ENCODE measurements at regions not wholly inside any gene's neighbourhood (a gene's known extent, or its start where the extent isn't known, plus 50 kb on each side); places are given as distances from the start of the nearest gene placed in this dataset.

- TF ChIP-seq ZFX (IDR thresholded peaks at IDR 0.05) = no peak
- no peak for TF ChIP-seq POLR2A (IDR thresholded peaks at IDR 0.05; ENCODE audit: borderline replicate concordance, extremely low read depth, insufficient read depth, insufficient read length)
- TF ChIP-seq CTCF (IDR thresholded peaks at IDR 0.05 in 2 of 3, conservative IDR thresholded peaks at IDR 0.05 in 1 of 3; ENCODE audit: borderline replicate concordance in 1 of 3, insufficient read depth in 1 of 3, low read depth in 2 of 3, low read length in 2 of 3) = no peak
- TF ChIP-seq ATF3 (IDR thresholded peaks at IDR 0.05) = no peak
- no peak for TF ChIP-seq SIN3A (IDR thresholded peaks at IDR 0.05; ENCODE audit: low read depth)
- no peak for TF ChIP-seq POLR2AphosphoS5 (IDR thresholded peaks at IDR 0.05; ENCODE audit: low read depth, low read length)
- no peak for TF ChIP-seq FOSL1 (IDR thresholded peaks at IDR 0.05; ENCODE audit: low read depth)
Measured at GRCh38 chr14:38404100-38404541, 148.2 kb upstream of the CLEC14A start.

Measured in HCT116 (cell line).